ENCODE measurements at regions not wholly inside any gene's neighbourhood (a gene's known extent, or its start where the extent isn't known, plus 50 kb on each side); places are given as distances from the start of the nearest gene placed in this dataset.

DNA sequence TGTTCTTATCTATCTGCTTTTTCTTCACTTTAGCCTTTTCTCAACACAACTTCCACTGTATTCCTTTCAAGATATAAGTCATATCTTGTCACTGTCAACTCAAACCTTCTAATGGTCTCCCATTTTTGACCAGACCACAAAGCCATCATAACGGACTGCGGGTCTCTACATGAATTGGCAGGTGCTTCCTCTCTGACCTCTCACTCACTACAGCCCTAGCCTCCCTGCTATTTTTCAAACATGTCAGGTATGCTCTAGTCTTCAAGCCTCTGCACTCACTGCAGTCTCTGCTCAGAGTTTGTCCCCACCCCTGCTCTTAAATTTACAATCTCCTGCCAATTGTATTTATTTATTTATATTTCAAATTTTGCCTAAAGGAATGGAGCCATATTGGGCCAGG lies 858.1 kb downstream of the TRIB2 start:
- no peaks in the 10 kb centered on the region for H3K27me3 ChIP-seq (ENCODE audit: control insufficient read depth, extremely low read depth, insufficient read depth, low read length)
- FAIRE-seq = no peak
- no peaks in the 10 kb centered on the region for H3K9me1 ChIP-seq (ENCODE audit: control insufficient read depth, extremely low read depth, insufficient read depth, low read length)
- no peaks in the 10 kb centered on the region for H3K9me3 ChIP-seq (ENCODE audit: control insufficient read depth, low read depth, low read length)
- no peak overlapping the region for H3K27ac ChIP-seq (ENCODE audit: control insufficient read depth, insufficient read depth, low read length)
- H3K9ac ChIP-seq (ENCODE audit: control insufficient read depth, extremely low read depth, insufficient read depth, low read length) = no peak overlapping the region
- no peak for TF ChIP-seq CTCF (optimal IDR thresholded peaks at IDR 0.05 in 1 of 3, IDR thresholded peaks at IDR 0.05 in 1 of 3, conservative IDR thresholded peaks at IDR 0.05 in 1 of 3; ENCODE audit: extremely low read depth in 1 of 3, insufficient read depth in 2 of 3, low read length in 3 of 3)
- no peak for TF ChIP-seq EZH2 (IDR thresholded peaks at IDR 0.05; ENCODE audit: low read length)
- no peaks in the 10 kb centered on the region for H3K79me2 ChIP-seq (ENCODE audit: control insufficient read depth, insufficient read depth, low read length)
- H2AFZ ChIP-seq (ENCODE audit: control insufficient read depth, low read length) = no peak overlapping the region
- H3K36me3 ChIP-seq (ENCODE audit: control insufficient read depth in 2 of 2, extremely low read depth in 1 of 2, insufficient read depth in 2 of 2, low read length in 2 of 2) = no peaks in the 10 kb centered on the region
- DNase-seq (ENCODE audit: low read depth, low spot score) = no peak
- no peaks in the 10 kb centered on the region for H3K4me1 ChIP-seq (ENCODE audit: control insufficient read depth, extremely low read depth, insufficient read depth, low read length)
- no peak overlapping the region for H3K4me3 ChIP-seq (ENCODE audit: control insufficient read depth in 2 of 3, extremely low read depth in 1 of 3, insufficient read depth in 2 of 3, low read depth in 1 of 3, low read length in 3 of 3)
- no peaks in the 10 kb centered on the region for H4K20me1 ChIP-seq (ENCODE audit: control insufficient read depth, extremely low read depth, insufficient read depth, low read length)
- H3K4me2 ChIP-seq (ENCODE audit: control insufficient read depth, extremely low read depth, insufficient read depth, low read depth, low read length) = no peak overlapping the region
- dilution Hi-C loops (cut with MboI; ENCODE audit: extremely low pct_ligation_motif_present, low sequenced_read_pairs) = no loop called here

DNA sequence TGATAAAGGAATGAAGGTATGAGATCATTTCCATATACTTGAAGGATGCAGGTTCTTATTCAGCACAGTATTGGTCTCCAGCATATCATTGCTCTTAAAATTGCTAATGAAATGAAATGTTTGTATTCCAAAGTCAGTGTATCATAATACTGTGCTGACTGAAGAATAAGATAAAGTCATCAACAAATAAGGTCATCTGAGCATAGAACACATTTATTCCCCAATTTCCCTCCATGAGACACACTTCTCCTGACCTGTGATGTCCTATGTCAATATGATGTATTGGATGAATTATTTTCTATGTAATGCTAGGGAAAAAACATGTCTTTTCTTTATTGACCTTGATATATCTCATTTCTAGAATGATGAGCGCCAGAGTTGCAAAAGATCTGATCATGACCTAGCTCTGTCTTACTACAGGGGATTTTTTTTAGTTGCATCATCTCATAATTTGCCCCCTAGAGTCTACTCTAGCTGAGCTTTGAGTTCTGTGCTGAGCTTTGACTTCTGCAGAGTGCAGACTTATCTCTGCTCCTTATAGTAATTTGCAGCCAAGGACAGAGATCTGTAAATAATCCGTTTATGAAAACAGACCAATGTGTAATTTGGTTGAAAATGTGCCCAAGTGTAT lies 859.8 kb downstream of the TRIB2 start:
- FAIRE-seq = no peak
- dilution Hi-C loops (cut with MboI; ENCODE audit: extremely low pct_ligation_motif_present, low sequenced_read_pairs) = no loop called here

More for the DNA sequence above, 859.8 kb downstream of the TRIB2 start:
- H3K36me3 ChIP-seq (ENCODE audit: control insufficient read depth in 2 of 2, extremely low read depth in 1 of 2, insufficient read depth in 2 of 2, low read length in 2 of 2) = no peaks in the 10 kb centered on the region
- H3K9ac ChIP-seq (ENCODE audit: control insufficient read depth, extremely low read depth, insufficient read depth, low read length) = no peak overlapping the region
- no peak overlapping the region for H3K4me3 ChIP-seq (ENCODE audit: control insufficient read depth in 2 of 3, extremely low read depth in 1 of 3, insufficient read depth in 2 of 3, low read depth in 1 of 3, low read length in 3 of 3)
- H3K4me1 ChIP-seq (ENCODE audit: control insufficient read depth, extremely low read depth, insufficient read depth, low read length) = no peaks in the 10 kb centered on the region
- H3K9me3 ChIP-seq (ENCODE audit: control insufficient read depth, low read depth, low read length) = no peaks in the 10 kb centered on the region
- no peaks in the 10 kb centered on the region for H3K27me3 ChIP-seq (ENCODE audit: control insufficient read depth, extremely low read depth, insufficient read depth, low read length)
- no peak for TF ChIP-seq EZH2 (IDR thresholded peaks at IDR 0.05; ENCODE audit: low read length)
- TF ChIP-seq CTCF (optimal IDR thresholded peaks at IDR 0.05 in 1 of 3, IDR thresholded peaks at IDR 0.05 in 1 of 3, conservative IDR thresholded peaks at IDR 0.05 in 1 of 3; ENCODE audit: extremely low read depth in 1 of 3, insufficient read depth in 2 of 3, low read length in 3 of 3) = no peak
- no peak for DNase-seq (ENCODE audit: low read depth, low spot score)
- H4K20me1 ChIP-seq (ENCODE audit: control insufficient read depth, extremely low read depth, insufficient read depth, low read length) = no peaks in the 10 kb centered on the region
- H2AFZ ChIP-seq (ENCODE audit: control insufficient read depth, low read length) = no peak overlapping the region
- H3K27ac ChIP-seq (ENCODE audit: control insufficient read depth, insufficient read depth, low read length) = no peak overlapping the region
- H3K9me1 ChIP-seq (ENCODE audit: control insufficient read depth, extremely low read depth, insufficient read depth, low read length) = no peaks in the 10 kb centered on the region
- H3K79me2 ChIP-seq (ENCODE audit: control insufficient read depth, insufficient read depth, low read length) = no peaks in the 10 kb centered on the region
- no peak overlapping the region for H3K4me2 ChIP-seq (ENCODE audit: control insufficient read depth, extremely low read depth, insufficient read depth, low read depth, low read length)
